SK-N-SH (cell line): ENCODE measurements at regions not wholly inside any gene's neighbourhood (a gene's known extent, or its start where the extent isn't known, plus 50 kb on each side); places are given as distances from the start of the nearest gene placed in this dataset.

ENCODE experiments used
- CTCF ChIA-PET: fragments of 300-600, 350-600 bp; formaldehyde crosslinking; extraction: SDS; loops from one replicate; lab custom pipeline; 2021; lab: Yijun Ruan, JAX
- POLR2A ChIA-PET: fragments of 350-600 bp; sonication (Branson Sonifier 250); formaldehyde crosslinking; extraction: SDS; loops from one replicate; lab custom pipeline; 2020; ENCODE audit warnings: antibody characterized with exemption, inconsistent platforms; lab: Yijun Ruan, JAX
- DNase-seq: peaks from one replicate; pipeline ENCODE4 v3.0.0; 2012
- H2AFZ ChIP-seq: fragments of 200-600 bp; sonication (generic); 2 replicates; pipeline ENCODE4 v1.8.1; 2016; ENCODE audit warnings: antibody characterized with exemption, mild to moderate bottlenecking, low read depth
- H3F3A ChIP-seq: fragments of 200-600 bp; sonication (generic); replicated peaks from 2 replicates; pipeline ENCODE3; 2016; ENCODE audit warnings: antibody characterized with exemption, mild to moderate bottlenecking; ENCODE audit not compliant: insufficient read depth
- H3K27ac ChIP-seq, 2 experiments: fragments of 200-500 bp in 1 of 2; fragments of 200-600 bp in 1 of 2; sonication (Bioruptor generic) in 1 of 2; sonication (generic), shearing (Covaris generic) in 1 of 2; 2 replicates each; pipeline versions ENCODE4 v1.5.1 to v1.6.1; 2014 to 2016; ENCODE audit warnings: low read depth in 2 of 2, inconsistent platforms in 1 of 2, low read length in 1 of 2, mild to moderate bottlenecking in 1 of 2, mixed read lengths in 1 of 2
- H3K27me3 ChIP-seq: fragments of 200-600 bp; sonication (generic), shearing (Covaris generic); 2 replicates; pipeline ENCODE4 v1.6.1; 2016; ENCODE audit warnings: mixed run types; ENCODE audit not compliant: insufficient read depth
- H3K36me3 ChIP-seq, 2 experiments: fragments of 200-500 bp in 1 of 2; fragments of 200-600 bp in 1 of 2; sonication (Bioruptor generic) in 1 of 2; sonication (generic) in 1 of 2; replicated peaks in 1 of 2; 2 replicates each; pipeline versions ENCODE3 to v1.5.1; 2014 to 2016; ENCODE audit warnings: low read length in 1 of 2, mild to moderate bottlenecking in 1 of 2; ENCODE audit not compliant: insufficient read depth in 2 of 2, control insufficient read depth in 1 of 2
- H3K4me1 ChIP-seq, 2 experiments: fragments of 200-500 bp in 1 of 2; fragments of 200-600 bp in 1 of 2; sonication (Bioruptor generic) in 1 of 2; sonication (generic), shearing (Covaris generic) in 1 of 2; 2 replicates each; pipeline versions ENCODE4 v1.5.1 to v1.6.1; 2014 to 2016; ENCODE audit warnings: low read depth in 1 of 2, low read length in 1 of 2, mixed run types in 1 of 2; ENCODE audit not compliant: insufficient read depth in 2 of 2, control insufficient read depth in 1 of 2
- H3K4me2 ChIP-seq: fragments of 200-600 bp; sonication (generic), shearing (Covaris generic); 2 replicates; pipeline ENCODE4 v1.6.1; 2017; ENCODE audit warnings: mixed run types
- H3K4me3 ChIP-seq, 2 experiments: fragments of 200-500 bp in 1 of 2; fragments of 200-600 bp in 1 of 2; sonication (Bioruptor generic) in 1 of 2; sonication (generic), shearing (Covaris generic) in 1 of 2; 2 replicates each; pipeline versions ENCODE4 v1.5.1 to v1.8.1; 2014 to 2016; ENCODE audit warnings: low read depth in 2 of 2, inconsistent platforms in 1 of 2, low read length in 1 of 2, mild to moderate bottlenecking in 1 of 2, mixed read lengths in 1 of 2, moderate library complexity in 1 of 2
- H3K79me2 ChIP-seq: fragments of 200-600 bp; sonication (generic); 2 replicates; pipeline ENCODE4 v1.8.1; 2017; ENCODE audit warnings: mild to moderate bottlenecking; ENCODE audit not compliant: insufficient read depth
- H3K9ac ChIP-seq: fragments of 200-600 bp; sonication (generic); 2 replicates; pipeline ENCODE4 v1.6.1; 2017; ENCODE audit warnings: mixed run types
- H3K9me2 ChIP-seq: fragments of 200-600 bp; sonication (generic); 2 replicates; pipeline ENCODE4 v1.6.1; 2017; ENCODE audit warnings: mixed run types
- H3K9me3 ChIP-seq: fragments of 200-600 bp; sonication (generic); 2 replicates; pipeline ENCODE4 v1.6.1; 2017; ENCODE audit warnings: mixed run types, mild to moderate bottlenecking, moderate library complexity
- H4K20me1 ChIP-seq: fragments of 200-600 bp; sonication (generic); 2 replicates; pipeline ENCODE4 v1.6.1; 2017; ENCODE audit warnings: mild to moderate bottlenecking, mixed run types; ENCODE audit not compliant: insufficient read depth
- CHD2 ChIP-seq: fragments of 150-350 bp; IDR thresholded peaks from 2 replicates; pipeline ENCODE4 v1.6.1; 2018; ENCODE audit warnings: low read length; ENCODE audit not compliant: partially characterized antibody
- FOSL2 ChIP-seq: IDR thresholded peaks from 2 replicates; pipeline ENCODE4 v1.4.0; 2012; ENCODE audit warnings: low read depth, mild to moderate bottlenecking, moderate library complexity, borderline replicate concordance
- FOXJ3 ChIP-seq: sonication (generic); formaldehyde crosslinking; IDR thresholded peaks from 2 replicates; pipeline ENCODE4 v1.5.1; 2020; ENCODE audit warnings: mild to moderate bottlenecking, missing genetic modification reagents
- MEF2A ChIP-seq: IDR thresholded peaks from 2 replicates; pipeline ENCODE4 v1.4.0; 2012; ENCODE audit warnings: low read depth, borderline replicate concordance
- NFIC ChIP-seq: IDR thresholded peaks from 2 replicates; pipeline ENCODE4 v1.4.0; 2012; ENCODE audit warnings: borderline replicate concordance
- NRF1 ChIP-seq: IDR thresholded peaks from 2 replicates; pipeline ENCODE4 v1.6.1; 2012; ENCODE audit warnings: low read depth, mild to moderate bottlenecking, low read length
- RFX5 ChIP-seq: IDR thresholded peaks from 2 replicates; pipeline ENCODE4 v1.6.1; 2012; ENCODE audit warnings: mild to moderate bottlenecking, improper control_type of control experiment, low read length
- RXRA ChIP-seq: IDR thresholded peaks from 2 replicates; pipeline ENCODE4 v1.4.0; 2012; ENCODE audit warnings: low read depth, mild to moderate bottlenecking, borderline replicate concordance
- TAF1 ChIP-seq: IDR thresholded peaks from 2 replicates; pipeline ENCODE4 v1.6.1; 2012; ENCODE audit warnings: low read depth, mild to moderate bottlenecking, low read length, moderate library complexity, borderline replicate concordance
- TCF12 ChIP-seq: IDR thresholded peaks from 2 replicates; pipeline ENCODE4 v1.4.0; 2012
- TEAD4 ChIP-seq: IDR thresholded peaks from 2 replicates; pipeline ENCODE4 v1.4.0; 2012; ENCODE audit warnings: mild to moderate bottlenecking, borderline replicate concordance; ENCODE audit not compliant: insufficient read depth
- YY1 ChIP-seq: IDR thresholded peaks from 2 replicates; pipeline ENCODE4 v1.4.0; 2012; ENCODE audit warnings: low read depth, mild to moderate bottlenecking
- WGBS: methylation state at CpG from one replicate; pipeline ENCODE4 v1.1.6; 2017; ENCODE audit warnings: low lambda C conversion rate; 5-methylcytosine and 5-hydroxymethylcytosine counted together
- TF ChIP-seq, protein P1 (sequence below): fragments of 150-350 bp; IDR thresholded peaks from 2 replicates; pipeline ENCODE4 v1.6.1; 2016; ENCODE audit warnings: mild to moderate bottlenecking, low read depth, low read length
- TF ChIP-seq, protein P2 (sequence below): IDR thresholded peaks from 2 replicates; pipeline ENCODE4; 2012
- TF ChIP-seq, protein P3 (sequence below): IDR thresholded peaks from 2 replicates; pipeline ENCODE4 v1.4.0; 2012; ENCODE audit warnings: low read depth

DNA sequence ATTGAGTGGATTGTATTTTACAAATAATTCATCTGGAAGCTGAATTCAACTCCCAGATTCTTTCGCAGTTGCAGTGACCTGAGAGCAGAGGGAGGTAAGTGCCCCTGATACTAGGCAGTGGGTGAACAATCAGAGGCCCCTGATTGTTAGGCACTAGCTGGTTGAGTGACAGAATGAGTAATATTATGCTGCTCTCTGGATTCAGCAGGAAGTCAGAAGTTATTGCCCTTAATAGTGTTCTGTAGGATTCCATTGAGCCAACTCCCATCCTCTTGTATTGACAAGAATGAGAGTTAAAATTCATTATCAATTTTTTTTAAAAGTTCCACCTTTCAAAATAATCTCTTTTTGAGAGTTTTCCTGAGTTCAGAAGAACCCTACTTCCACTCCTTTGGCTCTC, 301.2 kb downstream of the DTWD2 start:
- H3K27me3 ChIP-seq = no peaks in the 10 kb centered on the region
- ChIA-PET POLR2A (no interaction called here), CTCF (no interaction called here)
- H3F3A ChIP-seq = no peaks in the 10 kb centered on the region
- no peaks in the 10 kb centered on the region for H3K79me2 ChIP-seq
- H3K9me3 ChIP-seq = no peaks in the 10 kb centered on the region
- H2AFZ ChIP-seq = no peak overlapping the region
- H4K20me1 ChIP-seq = no peaks in the 10 kb centered on the region
- H3K4me3 ChIP-seq = no peak overlapping the region
- no peak overlapping the region for H3K4me2 ChIP-seq
- TF ChIP-seq, protein P1, sequence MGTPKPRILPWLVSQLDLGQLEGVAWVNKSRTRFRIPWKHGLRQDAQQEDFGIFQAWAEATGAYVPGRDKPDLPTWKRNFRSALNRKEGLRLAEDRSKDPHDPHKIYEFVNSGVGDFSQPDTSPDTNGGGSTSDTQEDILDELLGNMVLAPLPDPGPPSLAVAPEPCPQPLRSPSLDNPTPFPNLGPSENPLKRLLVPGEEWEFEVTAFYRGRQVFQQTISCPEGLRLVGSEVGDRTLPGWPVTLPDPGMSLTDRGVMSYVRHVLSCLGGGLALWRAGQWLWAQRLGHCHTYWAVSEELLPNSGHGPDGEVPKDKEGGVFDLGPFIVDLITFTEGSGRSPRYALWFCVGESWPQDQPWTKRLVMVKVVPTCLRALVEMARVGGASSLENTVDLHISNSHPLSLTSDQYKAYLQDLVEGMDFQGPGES = no peak
- TF ChIP-seq TCF12 (no peak), TAF1 (no peak), YY1 (no peak), NFIC (no peak), FOSL2 (no peak), CHD2 (no peak)
- WGBS = 31% methylated on average over 1 of the region's 1 CpG
- no peak overlapping the region for H3K9ac ChIP-seq
- H3K9me2 ChIP-seq = no peaks in the 10 kb centered on the region
- no peaks in the 10 kb centered on the region for H3K36me3 ChIP-seq
- H3K4me1 ChIP-seq = no peaks in the 10 kb centered on the region
- DNase-seq = no peak
- no peak overlapping the region for H3K27ac ChIP-seq

DNA sequence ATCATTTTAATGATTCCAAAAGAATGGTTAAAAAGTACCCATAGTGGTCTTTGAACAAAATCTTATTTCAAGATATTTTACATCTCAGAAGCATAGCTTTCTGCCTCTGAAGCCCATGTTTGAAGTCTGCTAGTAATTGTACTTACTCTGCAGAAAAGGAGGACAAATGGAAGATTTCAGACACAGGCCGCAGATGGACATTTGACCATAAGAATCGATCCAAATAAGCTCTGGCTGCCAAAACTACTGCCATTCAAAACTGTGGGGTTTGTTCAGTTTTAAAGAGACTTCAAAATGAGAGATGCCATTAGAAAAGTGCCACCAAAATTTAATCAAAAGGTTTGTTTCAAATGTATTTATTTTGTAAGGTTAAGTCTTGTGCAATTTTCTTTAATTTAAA, 306.7 kb downstream of the DTWD2 start:
- Histone ChIP-seq H3F3A (no peaks in the 10 kb centered on the region), H3K4me1 (no peaks in the 10 kb centered on the region), H3K79me2 (no peaks in the 10 kb centered on the region), H3K9me3 (no peaks in the 10 kb centered on the region), H3K27me3 (no peaks in the 10 kb centered on the region), H3K4me2 (no peak overlapping the region), H4K20me1 (no peaks in the 10 kb centered on the region), H3K4me3 (no peak overlapping the region), H2AFZ (no peak overlapping the region), H3K9ac (no peak overlapping the region), H3K9me2 (no peaks in the 10 kb centered on the region), H3K36me3 (no peaks in the 10 kb centered on the region), H3K27ac (no peak overlapping the region)
- POLR2A ChIA-PET = no interaction called here
- WGBS = 18% methylated on average over 2 of the region's 2 CpGs
- no peak for DNase-seq
- TF ChIP-seq, protein P2, sequence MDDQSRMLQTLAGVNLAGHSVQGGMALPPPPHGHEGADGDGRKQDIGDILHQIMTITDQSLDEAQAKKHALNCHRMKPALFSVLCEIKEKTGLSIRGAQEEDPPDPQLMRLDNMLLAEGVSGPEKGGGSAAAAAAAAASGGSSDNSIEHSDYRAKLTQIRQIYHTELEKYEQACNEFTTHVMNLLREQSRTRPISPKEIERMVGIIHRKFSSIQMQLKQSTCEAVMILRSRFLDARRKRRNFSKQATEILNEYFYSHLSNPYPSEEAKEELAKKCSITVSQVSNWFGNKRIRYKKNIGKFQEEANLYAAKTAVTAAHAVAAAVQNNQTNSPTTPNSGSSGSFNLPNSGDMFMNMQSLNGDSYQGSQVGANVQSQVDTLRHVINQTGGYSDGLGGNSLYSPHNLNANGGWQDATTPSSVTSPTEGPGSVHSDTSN = no peak
- no peak for TF ChIP-seq TEAD4
- CTCF ChIA-PET = no interaction called here

DNA sequence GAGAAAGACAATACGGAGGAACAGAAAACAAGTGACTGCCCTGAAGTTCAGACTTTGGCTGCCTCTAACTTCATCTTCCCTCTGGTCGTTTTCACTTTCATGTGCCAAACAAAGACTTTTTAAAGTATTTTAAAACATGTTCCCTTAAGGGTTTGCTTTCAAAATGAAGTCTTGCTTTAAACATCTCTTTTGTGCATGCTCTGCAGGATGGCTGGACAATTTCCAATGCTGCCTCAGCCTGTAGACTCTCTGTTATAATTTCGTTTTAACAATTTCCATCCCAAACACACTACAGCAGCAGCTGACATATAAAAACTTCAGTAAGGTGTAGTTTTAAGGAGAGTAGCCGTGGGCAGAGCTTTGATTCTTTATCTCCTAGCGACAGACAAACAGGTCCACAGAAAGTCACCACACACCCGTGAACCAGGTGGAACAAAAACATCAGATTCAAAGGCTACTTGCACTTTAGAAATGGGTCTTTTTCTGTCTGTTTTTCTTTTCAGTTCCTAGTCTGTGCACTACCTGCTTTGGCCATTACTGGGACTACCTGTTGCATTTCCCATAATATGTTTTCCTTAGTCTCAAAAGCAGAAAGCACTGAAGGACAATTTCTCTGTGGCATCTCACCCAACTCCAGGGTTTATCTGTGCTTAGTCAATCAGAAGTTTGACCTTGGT, 308.9 kb downstream of the DTWD2 start:
- no peaks in the 10 kb centered on the region for H4K20me1 ChIP-seq
- H3K27ac ChIP-seq = no peak overlapping the region
- H3K4me2 ChIP-seq = no peak overlapping the region
- no peak overlapping the region for H2AFZ ChIP-seq
- no peaks in the 10 kb centered on the region for H3K9me2 ChIP-seq
- no peaks in the 10 kb centered on the region for H3K27me3 ChIP-seq
- H3K79me2 ChIP-seq = no peaks in the 10 kb centered on the region
- TF ChIP-seq RFX5 (no peak), MEF2A (no peak), NRF1 (no peak), RXRA (no peak), FOXJ3 (CRISPR knock-in tag) (no peak), CHD2 (no peak), TCF12 (no peak)
- TF ChIP-seq, protein P3, sequence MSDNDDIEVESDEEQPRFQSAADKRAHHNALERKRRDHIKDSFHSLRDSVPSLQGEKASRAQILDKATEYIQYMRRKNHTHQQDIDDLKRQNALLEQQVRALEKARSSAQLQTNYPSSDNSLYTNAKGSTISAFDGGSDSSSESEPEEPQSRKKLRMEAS = no peak
- peaks cover 2% of the 10 kb centered on the region; the same call in 1 of the 2 replicates for H3K9me3 ChIP-seq
- no peaks in the 10 kb centered on the region for H3K36me3 ChIP-seq
- 20% methylated on average over 6 of the region's 6 CpGs for whole genome bisulfite sequencing
- H3F3A ChIP-seq = no peaks in the 10 kb centered on the region
- no peak overlapping the region for H3K4me3 ChIP-seq
- no peak overlapping the region for H3K9ac ChIP-seq
- CTCF ChIA-PET = no interaction called here
- H3K4me1 ChIP-seq = no peaks in the 10 kb centered on the region
- POLR2A ChIA-PET = no interaction called here
- DNase-seq = no peak
